ENCODE measurements at regions not wholly inside any gene's neighbourhood (a gene's known extent, or its start where the extent isn't known, plus 50 kb on each side); places are given as distances from the start of the nearest gene placed in this dataset.

GRCh38 chr18:59760212-59760611 is 63.0 kb upstream of the CCBE1 start:
- no peak overlapping the region for H3K4me3 ChIP-seq (ENCODE audit: low read depth, low read length)
- TF ChIP-seq POLR2A (IDR thresholded peaks at IDR 0.05; ENCODE audit: extremely low read depth, insufficient read length) (no peak), CTCF (IDR thresholded peaks at IDR 0.05; ENCODE audit: low read depth, low read length) (no peak), MYC (IDR thresholded peaks at IDR 0.05; ENCODE audit: low read depth, low read length) (no peak)
- TF ChIP-seq, protein P1, sequence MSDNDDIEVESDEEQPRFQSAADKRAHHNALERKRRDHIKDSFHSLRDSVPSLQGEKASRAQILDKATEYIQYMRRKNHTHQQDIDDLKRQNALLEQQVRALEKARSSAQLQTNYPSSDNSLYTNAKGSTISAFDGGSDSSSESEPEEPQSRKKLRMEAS (IDR thresholded peaks at IDR 0.05; ENCODE audit: low read depth, low read length), result no peak
- DNase-seq (ENCODE audit: low read depth), result no peak

GRCh38 chr18:59758837-59759236 is 61.6 kb upstream of the CCBE1 start:
- H3K4me3 ChIP-seq (ENCODE audit: low read depth, low read length), result no peak overlapping the region
- no peak for DNase-seq (ENCODE audit: low read depth)
- TF ChIP-seq, protein P1 (IDR thresholded peaks at IDR 0.05; ENCODE audit: low read depth, low read length), result no peak
- TF ChIP-seq MYC (IDR thresholded peaks at IDR 0.05; ENCODE audit: low read depth, low read length), result no peak
- no peak for TF ChIP-seq CTCF (IDR thresholded peaks at IDR 0.05; ENCODE audit: low read depth, low read length)
- no peak for TF ChIP-seq POLR2A (IDR thresholded peaks at IDR 0.05; ENCODE audit: extremely low read depth, insufficient read length)

GRCh38 chr18:59758106-59758505 is 60.9 kb upstream of the CCBE1 start:
- H3K4me3 ChIP-seq (ENCODE audit: low read depth, low read length), result no peak overlapping the region
- no peak for DNase-seq (ENCODE audit: low read depth)
- TF ChIP-seq, protein P1 (IDR thresholded peaks at IDR 0.05; ENCODE audit: low read depth, low read length), result no peak
- TF ChIP-seq MYC (IDR thresholded peaks at IDR 0.05; ENCODE audit: low read depth, low read length) (no peak), POLR2A (IDR thresholded peaks at IDR 0.05; ENCODE audit: extremely low read depth, insufficient read length) (no peak), CTCF (IDR thresholded peaks at IDR 0.05; ENCODE audit: low read depth, low read length) (no peak)

GRCh38 chr18:59752666-59753065 is 55.4 kb upstream of the CCBE1 start:
- H3K4me3 ChIP-seq (ENCODE audit: low read depth, low read length), result no peak overlapping the region
- TF ChIP-seq MYC (IDR thresholded peaks at IDR 0.05; ENCODE audit: low read depth, low read length) (no peak), CTCF (IDR thresholded peaks at IDR 0.05; ENCODE audit: low read depth, low read length) (no peak), POLR2A (IDR thresholded peaks at IDR 0.05; ENCODE audit: extremely low read depth, insufficient read length) (no peak)
- TF ChIP-seq, protein P1 (IDR thresholded peaks at IDR 0.05; ENCODE audit: low read depth, low read length), result no peak

GRCh38 chr18:59751186-59751585 is 54.0 kb upstream of the CCBE1 start:
- H3K4me3 ChIP-seq (ENCODE audit: low read depth, low read length), result no peak overlapping the region
- no peak for TF ChIP-seq MYC (IDR thresholded peaks at IDR 0.05; ENCODE audit: low read depth, low read length)
- TF ChIP-seq CTCF (IDR thresholded peaks at IDR 0.05; ENCODE audit: low read depth, low read length), result no peak
- no peak for TF ChIP-seq POLR2A (IDR thresholded peaks at IDR 0.05; ENCODE audit: extremely low read depth, insufficient read length)
- TF ChIP-seq, protein P1 (IDR thresholded peaks at IDR 0.05; ENCODE audit: low read depth, low read length), result no peak
- no peak for DNase-seq (ENCODE audit: low read depth)

More at GRCh38 chr18:59752666-59753065, 55.4 kb upstream of the CCBE1 start:
- DNase-seq (ENCODE audit: low read depth), result no peak

Measured in NB4 (cell line).